ENCODE measurements at regions not wholly inside any gene's neighbourhood (a gene's known extent, or its start where the extent isn't known, plus 50 kb on each side); places are given as distances from the start of the nearest gene placed in this dataset.

DNA sequence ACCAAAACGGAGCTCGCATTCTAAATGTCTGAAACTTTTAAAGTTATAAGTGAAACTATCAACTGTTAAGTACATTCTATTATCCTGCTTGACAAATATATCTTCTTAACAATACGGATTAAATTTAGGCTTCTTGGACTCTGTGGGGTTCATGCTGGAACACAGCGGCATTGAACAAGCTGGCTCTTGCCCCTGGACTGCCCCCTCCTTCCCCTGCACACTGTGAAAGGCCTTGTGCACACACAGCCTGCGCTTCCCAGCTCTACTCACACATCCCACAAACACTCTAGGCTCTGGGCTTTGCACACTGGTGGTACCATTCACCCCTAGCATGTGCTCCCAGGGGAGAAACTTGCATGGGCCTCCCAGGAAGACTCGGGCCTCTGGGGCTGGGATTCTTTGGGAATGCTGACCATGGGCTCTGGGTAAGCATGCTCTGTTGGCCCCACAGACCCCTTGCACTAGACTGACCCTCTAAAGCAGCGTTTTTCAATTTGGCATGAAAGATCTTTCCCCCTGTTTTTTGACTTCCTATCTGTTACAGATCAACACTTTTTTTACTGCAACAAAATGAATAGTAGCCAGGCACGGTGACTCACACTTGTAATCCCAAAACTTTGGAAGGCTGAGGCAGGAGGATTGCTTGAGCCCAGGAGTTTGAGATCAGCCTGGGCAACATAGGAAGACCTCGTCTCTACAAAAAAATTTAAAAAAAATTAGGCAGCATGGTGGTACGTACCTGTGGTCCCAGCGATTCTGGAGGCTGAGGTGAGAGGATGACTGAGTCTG lies 96.2 kb upstream of the CPM start:
- Histone ChIP-seq H3K36me3 (ENCODE audit: control insufficient read depth in 2 of 2, insufficient read depth in 1 of 2, low read length in 2 of 2) (no peaks in the 10 kb centered on the region), H3K9me3 (ENCODE audit: control insufficient read depth, insufficient read depth, low read depth, low read length) (no peaks in the 10 kb centered on the region; the same call in 1 of the 2 replicates), H3K4me1 (ENCODE audit: control insufficient read depth, insufficient read depth, low read length) (no peaks in the 10 kb centered on the region), H3K27ac (ENCODE audit: extremely low read depth, low read depth, low read length) (no peak overlapping the region), H3K4me3 (ENCODE audit: low read depth, low read length) (no peak overlapping the region)
- POLR2A ChIA-PET: no interaction called here
- TF ChIP-seq, protein P1, sequence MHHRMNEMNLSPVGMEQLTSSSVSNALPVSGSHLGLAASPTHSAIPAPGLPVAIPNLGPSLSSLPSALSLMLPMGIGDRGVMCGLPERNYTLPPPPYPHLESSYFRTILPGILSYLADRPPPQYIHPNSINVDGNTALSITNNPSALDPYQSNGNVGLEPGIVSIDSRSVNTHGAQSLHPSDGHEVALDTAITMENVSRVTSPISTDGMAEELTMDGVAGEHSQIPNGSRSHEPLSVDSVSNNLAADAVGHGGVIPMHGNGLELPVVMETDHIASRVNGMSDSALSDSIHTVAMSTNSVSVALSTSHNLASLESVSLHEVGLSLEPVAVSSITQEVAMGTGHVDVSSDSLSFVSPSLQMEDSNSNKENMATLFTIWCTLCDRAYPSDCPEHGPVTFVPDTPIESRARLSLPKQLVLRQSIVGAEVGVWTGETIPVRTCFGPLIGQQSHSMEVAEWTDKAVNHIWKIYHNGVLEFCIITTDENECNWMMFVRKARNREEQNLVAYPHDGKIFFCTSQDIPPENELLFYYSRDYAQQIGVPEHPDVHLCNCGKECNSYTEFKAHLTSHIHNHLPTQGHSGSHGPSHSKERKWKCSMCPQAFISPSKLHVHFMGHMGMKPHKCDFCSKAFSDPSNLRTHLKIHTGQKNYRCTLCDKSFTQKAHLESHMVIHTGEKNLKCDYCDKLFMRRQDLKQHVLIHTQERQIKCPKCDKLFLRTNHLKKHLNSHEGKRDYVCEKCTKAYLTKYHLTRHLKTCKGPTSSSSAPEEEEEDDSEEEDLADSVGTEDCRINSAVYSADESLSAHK (tag by site-specific recombination; IDR thresholded peaks at IDR 0.05): no peak
- TF ChIP-seq, protein P2, sequence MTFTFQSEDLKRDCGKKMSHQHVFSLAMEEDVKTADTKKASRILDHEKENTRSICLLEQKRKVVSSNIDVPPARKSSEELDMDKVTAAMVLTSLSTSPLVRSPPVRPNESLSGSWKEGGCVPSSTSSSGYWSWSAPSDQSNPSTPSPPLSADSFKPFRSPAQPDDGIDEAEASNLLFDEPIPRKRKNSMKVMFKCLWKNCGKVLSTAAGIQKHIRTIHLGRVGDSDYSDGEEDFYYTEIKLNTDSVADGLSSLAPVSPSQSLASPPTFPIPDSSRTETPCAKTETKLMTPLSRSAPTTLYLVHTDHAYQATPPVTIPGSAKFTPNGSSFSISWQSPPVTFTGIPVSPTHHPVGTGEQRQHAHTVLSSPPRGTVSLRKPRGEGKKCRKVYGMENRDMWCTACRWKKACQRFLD (tag by site-specific recombination; IDR thresholded peaks at IDR 0.05): no peak
- TF ChIP-seq ZNF530 (tag by site-specific recombination; IDR thresholded peaks at IDR 0.05; ENCODE audit: low read depth) (no peak), ZNF571 (tag by site-specific recombination; IDR thresholded peaks at IDR 0.05) (no peak), ZNF76 (tag by site-specific recombination; IDR thresholded peaks at IDR 0.05; ENCODE audit: borderline replicate concordance, low read depth) (no peak), SP7 (tag by site-specific recombination; IDR thresholded peaks at IDR 0.05) (no peak), ZBTB20 (tag by site-specific recombination; IDR thresholded peaks at IDR 0.05) (no peak), ZNF843 (tag by site-specific recombination; IDR thresholded peaks at IDR 0.05) (no peak)
- TF ChIP-seq, protein P3, sequence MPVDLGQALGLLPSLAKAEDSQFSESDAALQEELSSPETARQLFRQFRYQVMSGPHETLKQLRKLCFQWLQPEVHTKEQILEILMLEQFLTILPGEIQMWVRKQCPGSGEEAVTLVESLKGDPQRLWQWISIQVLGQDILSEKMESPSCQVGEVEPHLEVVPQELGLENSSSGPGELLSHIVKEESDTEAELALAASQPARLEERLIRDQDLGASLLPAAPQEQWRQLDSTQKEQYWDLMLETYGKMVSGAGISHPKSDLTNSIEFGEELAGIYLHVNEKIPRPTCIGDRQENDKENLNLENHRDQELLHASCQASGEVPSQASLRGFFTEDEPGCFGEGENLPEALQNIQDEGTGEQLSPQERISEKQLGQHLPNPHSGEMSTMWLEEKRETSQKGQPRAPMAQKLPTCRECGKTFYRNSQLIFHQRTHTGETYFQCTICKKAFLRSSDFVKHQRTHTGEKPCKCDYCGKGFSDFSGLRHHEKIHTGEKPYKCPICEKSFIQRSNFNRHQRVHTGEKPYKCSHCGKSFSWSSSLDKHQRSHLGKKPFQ (tag by site-specific recombination; IDR thresholded peaks at IDR 0.05): no peak
- CTCF ChIA-PET: no interaction called here

DNA sequence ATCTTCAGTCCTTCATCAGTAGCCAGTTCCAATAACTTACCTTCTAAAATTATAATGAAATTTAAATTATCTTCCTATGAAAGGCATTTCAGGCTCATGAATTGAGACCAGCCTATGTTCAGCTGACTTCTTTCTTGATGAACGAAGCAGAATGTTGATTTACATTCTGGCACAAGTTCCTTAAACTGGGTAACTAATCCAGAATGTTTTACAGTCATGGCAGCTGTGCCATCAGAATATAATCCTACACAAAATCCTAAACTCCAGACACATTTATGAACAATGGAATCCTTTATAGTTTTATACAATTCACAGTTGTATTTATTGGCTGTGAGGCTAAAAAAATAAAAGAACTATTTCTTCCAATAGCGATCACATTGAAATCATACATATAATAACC lies 97.3 kb upstream of the CPM start:
- H3K27ac ChIP-seq (ENCODE audit: extremely low read depth, low read depth, low read length): no peak overlapping the region
- TF ChIP-seq ZNF311 (tag by site-specific recombination; IDR thresholded peaks at IDR 0.05; ENCODE audit: borderline replicate concordance): no peak
- TF ChIP-seq PRDM1 (tag by site-specific recombination; IDR thresholded peaks at IDR 0.05): no peak
- TF ChIP-seq ZNF223 (tag by site-specific recombination; IDR thresholded peaks at IDR 0.05): no peak
- TF ChIP-seq KLF10 (tag by site-specific recombination; IDR thresholded peaks at IDR 0.05): no peak
- no peak for TF ChIP-seq ZFP3 (tag by site-specific recombination; IDR thresholded peaks at IDR 0.05; ENCODE audit: low read depth)
- no peak for TF ChIP-seq ZNF654 (tag by site-specific recombination; IDR thresholded peaks at IDR 0.05; ENCODE audit: low read depth)
- TF ChIP-seq, protein P4, sequence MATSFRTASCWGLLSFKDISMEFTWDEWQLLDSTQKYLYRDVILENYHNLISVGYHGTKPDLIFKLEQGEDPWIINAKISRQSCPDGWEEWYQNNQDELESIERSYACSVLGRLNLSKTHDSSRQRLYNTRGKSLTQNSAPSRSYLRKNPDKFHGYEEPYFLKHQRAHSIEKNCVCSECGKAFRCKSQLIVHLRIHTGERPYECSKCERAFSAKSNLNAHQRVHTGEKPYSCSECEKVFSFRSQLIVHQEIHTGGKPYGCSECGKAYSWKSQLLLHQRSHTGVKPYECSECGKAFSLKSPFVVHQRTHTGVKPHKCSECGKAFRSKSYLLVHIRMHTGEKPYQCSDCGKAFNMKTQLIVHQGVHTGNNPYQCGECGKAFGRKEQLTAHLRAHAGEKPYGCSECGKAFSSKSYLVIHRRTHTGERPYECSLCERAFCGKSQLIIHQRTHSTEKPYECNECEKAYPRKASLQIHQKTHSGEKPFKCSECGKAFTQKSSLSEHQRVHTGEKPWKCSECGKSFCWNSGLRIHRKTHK (tag by site-specific recombination; IDR thresholded peaks at IDR 0.05): no peak
- TF ChIP-seq ZNF433 (tag by site-specific recombination; IDR thresholded peaks at IDR 0.05; ENCODE audit: low read depth): no peak
- no peak for TF ChIP-seq ZNF169 (tag by site-specific recombination; IDR thresholded peaks at IDR 0.05)
- TF ChIP-seq, protein P5, sequence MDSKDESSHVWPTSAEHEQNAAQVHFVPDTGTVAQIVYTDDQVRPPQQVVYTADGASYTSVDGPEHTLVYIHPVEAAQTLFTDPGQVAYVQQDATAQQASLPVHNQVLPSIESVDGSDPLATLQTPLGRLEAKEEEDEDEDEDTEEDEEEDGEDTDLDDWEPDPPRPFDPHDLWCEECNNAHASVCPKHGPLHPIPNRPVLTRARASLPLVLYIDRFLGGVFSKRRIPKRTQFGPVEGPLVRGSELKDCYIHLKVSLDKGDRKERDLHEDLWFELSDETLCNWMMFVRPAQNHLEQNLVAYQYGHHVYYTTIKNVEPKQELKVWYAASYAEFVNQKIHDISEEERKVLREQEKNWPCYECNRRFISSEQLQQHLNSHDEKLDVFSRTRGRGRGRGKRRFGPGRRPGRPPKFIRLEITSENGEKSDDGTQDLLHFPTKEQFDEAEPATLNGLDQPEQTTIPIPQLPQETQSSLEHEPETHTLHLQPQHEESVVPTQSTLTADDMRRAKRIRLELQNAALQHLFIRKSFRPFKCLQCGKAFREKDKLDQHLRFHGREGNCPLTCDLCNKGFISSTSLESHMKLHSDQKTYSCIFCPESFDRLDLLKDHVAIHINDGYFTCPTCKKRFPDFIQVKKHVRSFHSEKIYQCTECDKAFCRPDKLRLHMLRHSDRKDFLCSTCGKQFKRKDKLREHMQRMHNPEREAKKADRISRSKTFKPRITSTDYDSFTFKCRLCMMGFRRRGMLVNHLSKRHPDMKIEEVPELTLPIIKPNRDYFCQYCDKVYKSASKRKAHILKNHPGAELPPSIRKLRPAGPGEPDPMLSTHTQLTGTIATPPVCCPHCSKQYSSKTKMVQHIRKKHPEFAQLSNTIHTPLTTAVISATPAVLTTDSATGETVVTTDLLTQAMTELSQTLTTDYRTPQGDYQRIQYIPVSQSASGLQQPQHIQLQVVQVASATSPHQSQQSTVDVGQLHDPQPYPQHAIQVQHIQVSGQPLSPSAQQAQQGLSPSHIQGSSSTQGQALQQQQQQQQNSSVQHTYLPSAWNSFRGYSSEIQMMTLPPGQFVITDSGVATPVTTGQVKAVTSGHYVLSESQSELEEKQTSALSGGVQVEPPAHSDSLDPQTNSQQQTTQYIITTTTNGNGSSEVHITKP (tag by site-specific recombination; IDR thresholded peaks at IDR 0.05): no peak
- no peak for TF ChIP-seq SP2 (tag by site-specific recombination; IDR thresholded peaks at IDR 0.05)
- TF ChIP-seq ZFP69B (tag by site-specific recombination; IDR thresholded peaks at IDR 0.05): no peak
- no peak for TF ChIP-seq ZNF76 (tag by site-specific recombination; IDR thresholded peaks at IDR 0.05; ENCODE audit: borderline replicate concordance, low read depth)
- TF ChIP-seq ZNF174 (tag by site-specific recombination; IDR thresholded peaks at IDR 0.05): no peak
- no peak overlapping the region for H3K4me3 ChIP-seq (ENCODE audit: low read depth, low read length)
- H3K36me3 ChIP-seq (ENCODE audit: control insufficient read depth in 2 of 2, insufficient read depth in 1 of 2, low read length in 2 of 2): no peaks in the 10 kb centered on the region
- no peaks in the 10 kb centered on the region; the same call in 1 of the 2 replicates for H3K9me3 ChIP-seq (ENCODE audit: control insufficient read depth, insufficient read depth, low read depth, low read length)
- CTCF ChIA-PET: interaction anchor here (1.1 kb wide), 1 partner anchor 16 kb away, joined by 4 read pairs; no protein-coding TSS in a partner anchor
- H3K4me1 ChIP-seq (ENCODE audit: control insufficient read depth, insufficient read depth, low read length): no peaks in the 10 kb centered on the region
- POLR2A ChIA-PET: no interaction called here

All from HEK293 (cell line).